Heart right ventricle (tissue), 16 donors: ENCODE measurements at regions not wholly inside any gene's neighbourhood (a gene's known extent, or its start where the extent isn't known, plus 50 kb on each side); places are given as distances from the start of the nearest gene placed in this dataset.

Source experiments
- ATAC-seq, 8 donors: fragments of 200-7000 bp; cut with Tn5 transposase; one replicate each; pipeline ENCODE4 v1.9.1; 2020; ENCODE audit warnings: mild to moderate bottlenecking in 8 of 8, moderate library complexity in 8 of 8, moderate number of reproducible peaks in 1 of 8
- DNase-seq, 2 donors: peaks; one replicate each; pipeline ENCODE4 v3.0.0-alpha.2; 2020
- H3K27ac ChIP-seq, 10 donors: fragments of 200-600 bp; sonication (generic) in 2 of 10; one replicate each; pipeline versions ENCODE4 v1.5.0 to v1.8.0; 2020 to 2022; ENCODE audit warnings: mild to moderate bottlenecking in 3 of 10
- H3K27me3 ChIP-seq, 7 donors: fragments of 200-600 bp; one replicate each; pipeline ENCODE4 v1.8.0; 2021 to 2022; ENCODE audit warnings: mild to moderate bottlenecking in 2 of 7
- H3K36me3 ChIP-seq, 9 donors: fragments of 200-600 bp; sonication (generic) in 1 of 9; one replicate each; pipeline versions ENCODE4 v1.5.0 to v1.8.0; 2020 to 2022; ENCODE audit warnings: mild to moderate bottlenecking in 2 of 9
- H3K4me1 ChIP-seq, 9 donors: fragments of 200-600 bp; sonication (generic) in 1 of 9; one replicate each; pipeline versions ENCODE4 v1.5.0 to v1.8.0; 2020 to 2022; ENCODE audit warnings: mild to moderate bottlenecking in 4 of 9
- H3K4me3 ChIP-seq, 10 donors: fragments of 200-600 bp; sonication (generic) in 2 of 10; one replicate each; pipeline versions ENCODE4 v1.5.0 to v1.8.0; 2020 to 2022; ENCODE audit warnings: mild to moderate bottlenecking in 7 of 10, moderate library complexity in 2 of 10
- H3K9me3 ChIP-seq, 11 donors: fragments of 200-600 bp in 10 of 11; sonication (generic) in 2 of 11; one replicate each; pipeline versions ENCODE4 v1.5.0 to v1.8.0; 2013 to 2022; ENCODE audit warnings: mild to moderate bottlenecking in 2 of 11, control low read depth in 1 of 11, moderate library complexity in 1 of 11
- CTCF ChIP-seq, 9 donors: fragments of 200-600 bp; sonication (generic) in 2 of 9; IDR thresholded peaks; one replicate each; pipeline versions ENCODE4 v1.5.0 to v1.8.0; 2021 to 2022; ENCODE audit warnings: antibody characterized with exemption in 9 of 9, mild to moderate bottlenecking in 5 of 9, moderate library complexity in 1 of 9
- WGBS, 2 donors: extraction: QIAGEN DNeasy Blood & Tissue Kit; methylation state at CpG; one replicate each; pipeline ENCODE4 v1.1.7; 2013; ENCODE audit warnings: inconsistent platforms in 1 of 2; 5-methylcytosine and 5-hydroxymethylcytosine counted together
- intact Hi-C, 10 donors: fragments of 100-400 bp; cut with DNase I; formaldehyde crosslinking; loops; one replicate each; pipeline versions ENCODE4 v1.11.1 to v1.14.2; 2022
- donor health status: Arrhythmogenic right ventricular cardiomyopathy.
- donor health status: ischemic (EF 13 %, LVEDD 7.1; RV severe dilation, severe dysfunction).
- donor health status: healthy with polysubstance abuse.
- donor health status: DM: no; HTN: yes; CAD: no.
- donor health status: DM: no; HTN: no; CAD: no.
- donor health status: ischemic (EF 25% LVEDD 6.9; RV normal size, moderate dysfunction).
- donor health status: ischemic (EF 25% LVEDD 5.7; RV mildly dilated, moderate dysfunction).
- donor health status: healthy.
- donor health status: DM: yes; HTN: yes; CAD: no.
- donor health status: Ischemic cardiomyopathy.
- donor health status: ischemic (EF 35%, LVEDD 5.7; RV mildly dilated, moderate dysfunction).
- donor health status: nonischemic (EF 11% LVEDD 7.7; RV severe dilation, severe dysfunction).
- donor health status: DM: yes; HTN: yes; CAD: no.
- donor health status: PGD.
- donor health status: ischemic (EF 29% LVEDD 5.4; RV normal size, mild dysfunction).
- donor health status: nonischemic (EF 23%, LVEDD 6.1; RV moderate dilation, normal function).

- peaks cover 0 to 5% (median 0%) of the 10 kb centered on the region in 9 donors for H3K4me1 ChIP-seq
- no peak overlapping the region for H3K4me3 ChIP-seq
- H3K27ac ChIP-seq = no peak overlapping the region
- intact Hi-C loops = no loop called here
- TF ChIP-seq CTCF (IDR thresholded peaks at IDR 0.05) = no peak
- no peak for ATAC-seq
- WGBS, 2 donors = 82% methylated on average over 1 of the region's 1 CpG
- no peaks in the 10 kb centered on the region for H3K9me3 ChIP-seq
- H3K27me3 ChIP-seq = no peaks in the 10 kb centered on the region
- no peak for DNase-seq
- H3K36me3 ChIP-seq = no peaks in the 10 kb centered on the region
Observed at GRCh38 chr4:58514299-58514698, 1404.1 kb upstream of the IGFBP7 start.

- H3K9me3 ChIP-seq = no peaks in the 10 kb centered on the region
- DNase-seq (no peak), ATAC-seq (no peak)
- WGBS, 2 donors = 87 to 93% methylated on average over 2 of the region's 2 CpGs
- no peaks in the 10 kb centered on the region for H3K27me3 ChIP-seq
- intact Hi-C loops = no loop called here
- H3K27ac ChIP-seq = no peak overlapping the region
- H3K4me1 ChIP-seq = peaks cover 0 to 5% (median 0%) of the 10 kb centered on the region in 9 donors
- no peak overlapping the region for H3K4me3 ChIP-seq
- TF ChIP-seq CTCF (IDR thresholded peaks at IDR 0.05) = no peak
- H3K36me3 ChIP-seq = no peaks in the 10 kb centered on the region
Observed at GRCh38 chr4:58510652-58511051, 1400.5 kb upstream of the IGFBP7 start.

- Histone ChIP-seq H3K9me3 (no peaks in the 10 kb centered on the region), H3K36me3 (no peaks in the 10 kb centered on the region), H3K27ac (no peak overlapping the region), H3K4me1 (peaks cover 0 to 5% (median 0%) of the 10 kb centered on the region in 9 donors), H3K27me3 (no peaks in the 10 kb centered on the region), H3K4me3 (no peak overlapping the region)
- intact Hi-C loops = no loop called here
- no peak for DNase-seq
- no peak for TF ChIP-seq CTCF (IDR thresholded peaks at IDR 0.05)
- WGBS, 2 donors = 83 to 87% methylated on average over 4 of the region's 4 CpGs
- ATAC-seq = no peak
Observed at GRCh38 chr4:58507079-58507478, 1396.9 kb upstream of the IGFBP7 start.

GRCh38 chr4:58502839-58503238, 1392.7 kb upstream of the IGFBP7 start:
- H3K27me3 ChIP-seq = no peaks in the 10 kb centered on the region
- no peak overlapping the region for H3K27ac ChIP-seq
- H3K4me1 ChIP-seq = no peaks in the 10 kb centered on the region
- no peak for TF ChIP-seq CTCF (IDR thresholded peaks at IDR 0.05)
- DNase-seq = no peak
- WGBS, 2 donors = 60 to 65% methylated on average over 2 of the region's 2 CpGs
- no peak overlapping the region for H3K4me3 ChIP-seq
- H3K9me3 ChIP-seq = no peaks in the 10 kb centered on the region
- no peak for ATAC-seq
- intact Hi-C loops = no loop called here
- no peaks in the 10 kb centered on the region for H3K36me3 ChIP-seq

- intact Hi-C loops = no loop called here
- H3K9me3 ChIP-seq = peaks cover 0 to 5% (median 0%) of the 10 kb centered on the region in 11 donors
- ATAC-seq = no peak
Observed at GRCh38 chr4:58499182-58499581, 1389.0 kb upstream of the IGFBP7 start.

More at GRCh38 chr4:58499182-58499581, 1389.0 kb upstream of the IGFBP7 start:
- no peaks in the 10 kb centered on the region for H3K27me3 ChIP-seq
- no peak for TF ChIP-seq CTCF (IDR thresholded peaks at IDR 0.05)
- no peak overlapping the region for H3K27ac ChIP-seq
- no peaks in the 10 kb centered on the region for H3K36me3 ChIP-seq
- H3K4me3 ChIP-seq = no peak overlapping the region
- H3K4me1 ChIP-seq = no peaks in the 10 kb centered on the region
- DNase-seq = no peak
